LNCaP clone FGC (cell line): ENCODE measurements at regions not wholly inside any gene's neighbourhood (a gene's known extent, or its start where the extent isn't known, plus 50 kb on each side); places are given as distances from the start of the nearest gene placed in this dataset.
A peak's percentile ranks its signal among the peaks of the same experiment; 100 is the strongest.

Source experiments
- DNase-seq: peaks from one replicate; pipeline ENCODE4 v3.0.0-alpha.2; 2011; ENCODE audit warnings: low read depth
- H3K4me3 ChIP-seq: 2 replicates; pipeline ENCODE4 v1.5.1; 2011; ENCODE audit warnings: mild to moderate bottlenecking, low read depth, low read length, control low read depth
- CTCF ChIP-seq: IDR thresholded peaks from 2 replicates; pipeline ENCODE4 v1.5.1; 2012; ENCODE audit warnings: mild to moderate bottlenecking; ENCODE audit not compliant: control insufficient read depth, insufficient read depth; ENCODE audit errors: extremely low read depth

- TF ChIP-seq CTCF = no peak
- DNase-seq = no peak
- no peak overlapping the region for H3K4me3 ChIP-seq
Observed at GRCh38 chr7:20865684-20866083, 79.0 kb upstream of the SP8 start.

GRCh38 chr7:20870977-20871376 is 84.3 kb upstream of the SP8 start:
- H3K4me3 ChIP-seq = no peak overlapping the region
- TF ChIP-seq CTCF = no peak
- no peak for DNase-seq

GRCh38 chr7:20892776-20893175 is 106.1 kb upstream of the SP8 start:
- TF ChIP-seq CTCF = no peak
- H3K4me3 ChIP-seq = no peak overlapping the region
- DNase-seq = peak; percentile 77

GRCh38 chr7:20894806-20895205 is 108.1 kb upstream of the SP8 start:
- H3K4me3 ChIP-seq = no peak overlapping the region
- DNase-seq = no peak
- no peak for TF ChIP-seq CTCF

GRCh38 chr7:20895563-20895962 is 108.9 kb upstream of the SP8 start:
- no peak overlapping the region for H3K4me3 ChIP-seq
- no peak for DNase-seq
- no peak for TF ChIP-seq CTCF

GRCh38 chr7:20896996-20897395 is 110.3 kb upstream of the SP8 start:
- no peak overlapping the region for H3K4me3 ChIP-seq
- TF ChIP-seq CTCF = no peak
- no peak for DNase-seq

- H3K4me3 ChIP-seq = no peak overlapping the region
- TF ChIP-seq CTCF = no peak
- peak; percentile 92 for DNase-seq
Observed at GRCh38 chr7:20906801-20907453, 120.2 kb upstream of the SP8 start.
